Body of pancreas (tissue), 4 donors: ENCODE measurements at regions not wholly inside any gene's neighbourhood (a gene's known extent, or its start where the extent isn't known, plus 50 kb on each side); places are given as distances from the start of the nearest gene placed in this dataset.

Experiments
- ATAC-seq: fragments of 150-250 bp; one replicate; pipeline ENCODE4 v1.9.1; 2016
- DNase-seq, 4 donors: peaks; one replicate each; pipeline ENCODE4 v3.0.0-alpha.2; 2019
- H3K27ac ChIP-seq, 4 donors: fragments of 200-600 bp; sonication (generic); 1 replicate in 3 of 4; 2 replicates in 1 of 4; pipeline versions ENCODE4 v1.5.1 to v1.6.1; 2016 to 2019; ENCODE audit warnings: mild to moderate bottlenecking in 1 of 4, mixed read lengths in 1 of 4, moderate library complexity in 1 of 4
- H3K27me3 ChIP-seq, 2 donors: fragments of 200-600 bp; sonication (generic); one replicate each; pipeline ENCODE4 v1.6.0; 2016; ENCODE audit warnings: mild to moderate bottlenecking in 1 of 2
- H3K36me3 ChIP-seq, 2 donors: fragments of 200-600 bp; sonication (generic); replicated peaks in 1 of 2; 2 replicates each; pipeline ENCODE4 v1.5.1; 2016; ENCODE audit warnings: low read depth in 2 of 2; ENCODE audit not compliant: insufficient read depth in 1 of 2
- H3K4me1 ChIP-seq: fragments of 200-600 bp; sonication (generic); one replicate; pipeline ENCODE4 v1.6.0; 2016
- H3K4me3 ChIP-seq, 2 donors: fragments of 200-600 bp; sonication (generic); 1 replicate in 1 of 2; 2 replicates in 1 of 2; pipeline ENCODE4 v1.5.1; 2016 to 2019
- H3K9me3 ChIP-seq, 3 donors: fragments of 200-600 bp; sonication (generic); 1 replicate in 2 of 3; 2 replicates in 1 of 3; pipeline ENCODE4 v1.5.1; 2016
- CTCF ChIP-seq, 7 experiments: fragments of 450-650 bp in 4 of 7; fragments of 200-600 bp in 3 of 7; sonication (generic) in 3 of 7; IDR thresholded peaks; one replicate each; pipeline ENCODE4 v1.5.1; 2016 to 2019; ENCODE audit warnings: antibody characterized with exemption in 7 of 7
- POLR2A ChIP-seq, 3 donors: fragments of 450-650 bp; IDR thresholded peaks; one replicate each; pipeline ENCODE4 v1.6.1; 2016; ENCODE audit warnings: antibody characterized with exemption in 3 of 3, mild to moderate bottlenecking in 2 of 3
- WGBS, 2 donors: methylation state at CpG; one replicate each; pipeline ENCODE4 v1.1.5; 2017; 5-methylcytosine and 5-hydroxymethylcytosine counted together
- intact Hi-C: fragments of 100-400 bp; cut with DNase I; formaldehyde crosslinking; loops from one replicate; pipeline ENCODE4 v1.15.1; 2023

GRCh38 chr3:30344288-30344687, 262.1 kb upstream of the TGFBR2 start:
- WGBS, 2 donors: 93 to 94% methylated on average over 1 of the region's 1 CpG
- DNase-seq (no peak), ATAC-seq (no peak)
- no peaks in the 10 kb centered on the region for H3K4me1 ChIP-seq
- H3K4me3 ChIP-seq: no peak overlapping the region
- no peak overlapping the region for H3K27ac ChIP-seq
- no peaks in the 10 kb centered on the region for H3K9me3 ChIP-seq
- intact Hi-C loops: no loop called here
- no peak for TF ChIP-seq CTCF (IDR thresholded peaks at IDR 0.05)
- no peak for TF ChIP-seq POLR2A (IDR thresholded peaks at IDR 0.05)
- no peaks in the 10 kb centered on the region for H3K36me3 ChIP-seq
- H3K27me3 ChIP-seq: no peaks in the 10 kb centered on the region

- Histone ChIP-seq H3K36me3 (no peaks in the 10 kb centered on the region), H3K9me3 (no peaks in the 10 kb centered on the region), H3K27me3 (no peaks in the 10 kb centered on the region), H3K27ac (no peak overlapping the region), H3K4me3 (no peak overlapping the region), H3K4me1 (no peaks in the 10 kb centered on the region)
- intact Hi-C loops: no loop called here
- ATAC-seq (no peak), DNase-seq (no peak)
- no peak for TF ChIP-seq CTCF (IDR thresholded peaks at IDR 0.05)
- TF ChIP-seq POLR2A (IDR thresholded peaks at IDR 0.05): no peak
Observed at GRCh38 chr3:30346933-30347320, 259.5 kb upstream of the TGFBR2 start.

- intact Hi-C loops: no loop called here
- no peak for DNase-seq
- H3K27me3 ChIP-seq: no peaks in the 10 kb centered on the region
- 83 to 90% methylated on average over 1 of the region's 1 CpG for WGBS, 2 donors
- H3K27ac ChIP-seq: no peak overlapping the region
- ATAC-seq: no peak
- H3K4me3 ChIP-seq: no peak overlapping the region
- no peaks in the 10 kb centered on the region for H3K9me3 ChIP-seq
- TF ChIP-seq POLR2A (IDR thresholded peaks at IDR 0.05): no peak
- TF ChIP-seq CTCF (IDR thresholded peaks at IDR 0.05): no peak
- H3K36me3 ChIP-seq: no peaks in the 10 kb centered on the region
- H3K4me1 ChIP-seq: no peaks in the 10 kb centered on the region
Observed at GRCh38 chr3:30347679-30348216, 258.7 kb upstream of the TGFBR2 start.

- Histone ChIP-seq H3K4me1 (no peaks in the 10 kb centered on the region), H3K27ac (no peak overlapping the region), H3K27me3 (no peaks in the 10 kb centered on the region), H3K9me3 (no peaks in the 10 kb centered on the region), H3K36me3 (no peaks in the 10 kb centered on the region), H3K4me3 (no peak overlapping the region)
- intact Hi-C loops: no loop called here
- WGBS, 2 donors: 57 to 63% methylated on average over 3 of the region's 3 CpGs
- DNase-seq: no peak
- no peak for ATAC-seq
- no peak for TF ChIP-seq POLR2A (IDR thresholded peaks at IDR 0.05)
- TF ChIP-seq CTCF (IDR thresholded peaks at IDR 0.05): no peak
Observed at GRCh38 chr3:30349507-30349906, 256.9 kb upstream of the TGFBR2 start.

- intact Hi-C loops: no loop called here
- DNase-seq (no peak), ATAC-seq (no peak)
- Histone ChIP-seq H3K4me1 (no peaks in the 10 kb centered on the region), H3K4me3 (no peak overlapping the region), H3K27ac (no peak overlapping the region), H3K27me3 (no peaks in the 10 kb centered on the region), H3K9me3 (no peaks in the 10 kb centered on the region), H3K36me3 (no peaks in the 10 kb centered on the region)
- TF ChIP-seq CTCF (IDR thresholded peaks at IDR 0.05) (no peak), POLR2A (IDR thresholded peaks at IDR 0.05) (no peak)
- WGBS, 2 donors: 65 to 71% methylated on average over 4 of the region's 4 CpGs
Observed at GRCh38 chr3:30350011-30350410, 256.4 kb upstream of the TGFBR2 start.
